ENCODE measurements at regions not wholly inside any gene's neighbourhood (a gene's known extent, or its start where the extent isn't known, plus 50 kb on each side); places are given as distances from the start of the nearest gene placed in this dataset.

GRCh38 chr12:24198070-24198469 is 248.6 kb upstream of the SOX5 start:
- DNase-seq: no peak
- Histone ChIP-seq H2BK12ac (ENCODE audit: low read length) (no peak overlapping the region), H3K27me3 (ENCODE audit: insufficient read depth, low read length) (no peaks in the 10 kb centered on the region), H3K4me1 (ENCODE audit: control insufficient read depth in 1 of 2, insufficient read depth in 2 of 2, low read length in 2 of 2) (no peaks in the 10 kb centered on the region), H3K4me3 (ENCODE audit: low read depth, low read length) (no peak overlapping the region), H3K18ac (ENCODE audit: low read length) (no peak overlapping the region), H3K79me1 (ENCODE audit: low read length) (no peaks in the 10 kb centered on the region), H3K14ac (ENCODE audit: low read length) (no peak overlapping the region), H2BK5ac (ENCODE audit: low read depth, low read length, poor library complexity) (no peak overlapping the region), H2AK5ac (ENCODE audit: low read length) (no peak overlapping the region), H4K8ac (ENCODE audit: low read depth, low read length) (no peak overlapping the region), H4K12ac (ENCODE audit: low read depth, low read length) (no peak overlapping the region), H3K9ac (ENCODE audit: low read length) (no peak overlapping the region), H4K91ac (ENCODE audit: low read depth, low read length) (no peak overlapping the region), H2BK120ac (ENCODE audit: insufficient read depth, low read length, poor library complexity) (no peak overlapping the region), H3K9me3 (ENCODE audit: insufficient read depth, low read depth, low read length) (no peaks in the 10 kb centered on the region), H3K36me3 (ENCODE audit: control insufficient read depth in 1 of 2, insufficient read depth in 2 of 2, low read length in 2 of 2) (no peaks in the 10 kb centered on the region), H3K27ac (ENCODE audit: low read depth, low read length) (no peak overlapping the region), H3K23ac (ENCODE audit: low read length) (no peak overlapping the region), H3K4me2 (ENCODE audit: low read length) (no peak overlapping the region), H2AFZ (ENCODE audit: insufficient read depth, low read length, poor library complexity) (no peak overlapping the region), H3K79me2 (ENCODE audit: control insufficient read depth, insufficient read depth, low read length, poor library complexity) (no peaks in the 10 kb centered on the region), H3K4ac (ENCODE audit: low read depth, low read length) (no peak overlapping the region)
- no CpG with 5 or more reads among the region's 3 CpGs for WGBS (ENCODE audit: extremely low coverage, insufficient coverage, insufficient read length)

- Histone ChIP-seq H4K12ac (ENCODE audit: low read depth, low read length) (no peak overlapping the region), H3K4me2 (ENCODE audit: low read length) (no peak overlapping the region), H3K9ac (ENCODE audit: low read length) (no peak overlapping the region), H3K4me1 (ENCODE audit: control insufficient read depth in 1 of 2, insufficient read depth in 2 of 2, low read length in 2 of 2) (no peaks in the 10 kb centered on the region), H3K79me2 (ENCODE audit: control insufficient read depth, insufficient read depth, low read length, poor library complexity) (no peaks in the 10 kb centered on the region), H2AK5ac (ENCODE audit: low read length) (no peak overlapping the region), H3K79me1 (ENCODE audit: low read length) (no peaks in the 10 kb centered on the region), H4K91ac (ENCODE audit: low read depth, low read length) (no peak overlapping the region), H2BK5ac (ENCODE audit: low read depth, low read length, poor library complexity) (no peak overlapping the region), H2BK12ac (ENCODE audit: low read length) (no peak overlapping the region), H3K23ac (ENCODE audit: low read length) (no peak overlapping the region), H2AFZ (ENCODE audit: insufficient read depth, low read length, poor library complexity) (no peak overlapping the region), H2BK120ac (ENCODE audit: insufficient read depth, low read length, poor library complexity) (no peak overlapping the region), H3K27me3 (ENCODE audit: insufficient read depth, low read length) (no peaks in the 10 kb centered on the region), H3K27ac (ENCODE audit: low read depth, low read length) (no peak overlapping the region), H3K18ac (ENCODE audit: low read length) (no peak overlapping the region), H4K8ac (ENCODE audit: low read depth, low read length) (no peak overlapping the region), H3K9me3 (ENCODE audit: insufficient read depth, low read depth, low read length) (no peaks in the 10 kb centered on the region), H3K14ac (ENCODE audit: low read length) (no peak overlapping the region), H3K4me3 (ENCODE audit: low read depth, low read length) (no peak overlapping the region), H3K4ac (ENCODE audit: low read depth, low read length) (no peak overlapping the region), H3K36me3 (ENCODE audit: control insufficient read depth in 1 of 2, insufficient read depth in 2 of 2, low read length in 2 of 2) (no peaks in the 10 kb centered on the region)
- WGBS (ENCODE audit: extremely low coverage, insufficient coverage, insufficient read length): no CpG with 5 or more reads among the region's 5 CpGs
- no peak for DNase-seq
Measured at GRCh38 chr12:24197532-24197931, 248.1 kb upstream of the SOX5 start.

GRCh38 chr12:24195063-24195462 is 245.6 kb upstream of the SOX5 start:
- H3K79me2 ChIP-seq (ENCODE audit: control insufficient read depth, insufficient read depth, low read length, poor library complexity): no peaks in the 10 kb centered on the region
- H2AFZ ChIP-seq (ENCODE audit: insufficient read depth, low read length, poor library complexity): no peak overlapping the region
- H3K36me3 ChIP-seq (ENCODE audit: control insufficient read depth in 1 of 2, insufficient read depth in 2 of 2, low read length in 2 of 2): no peaks in the 10 kb centered on the region
- H3K27me3 ChIP-seq (ENCODE audit: insufficient read depth, low read length): no peaks in the 10 kb centered on the region
- DNase-seq: no peak
- no peak overlapping the region for H3K4ac ChIP-seq (ENCODE audit: low read depth, low read length)
- no peaks in the 10 kb centered on the region for H3K9me3 ChIP-seq (ENCODE audit: insufficient read depth, low read depth, low read length)
- H3K18ac ChIP-seq (ENCODE audit: low read length): no peak overlapping the region
- H2BK5ac ChIP-seq (ENCODE audit: low read depth, low read length, poor library complexity): no peak overlapping the region
- H3K23ac ChIP-seq (ENCODE audit: low read length): no peak overlapping the region
- no CpG with 5 or more reads among the region's 4 CpGs for WGBS (ENCODE audit: extremely low coverage, insufficient coverage, insufficient read length)
- H3K4me2 ChIP-seq (ENCODE audit: low read length): no peak overlapping the region
- H2BK120ac ChIP-seq (ENCODE audit: insufficient read depth, low read length, poor library complexity): no peak overlapping the region
- no peak overlapping the region for H3K27ac ChIP-seq (ENCODE audit: low read depth, low read length)
- H3K79me1 ChIP-seq (ENCODE audit: low read length): no peaks in the 10 kb centered on the region
- no peak overlapping the region for H2AK5ac ChIP-seq (ENCODE audit: low read length)
- no peak overlapping the region for H3K4me3 ChIP-seq (ENCODE audit: low read depth, low read length)
- no peak overlapping the region for H4K91ac ChIP-seq (ENCODE audit: low read depth, low read length)
- H4K8ac ChIP-seq (ENCODE audit: low read depth, low read length): no peak overlapping the region
- H2BK12ac ChIP-seq (ENCODE audit: low read length): no peak overlapping the region
- no peak overlapping the region for H4K12ac ChIP-seq (ENCODE audit: low read depth, low read length)
- no peak overlapping the region for H3K14ac ChIP-seq (ENCODE audit: low read length)
- H3K9ac ChIP-seq (ENCODE audit: low read length): no peak overlapping the region
- H3K4me1 ChIP-seq (ENCODE audit: control insufficient read depth in 1 of 2, insufficient read depth in 2 of 2, low read length in 2 of 2): no peaks in the 10 kb centered on the region

- Histone ChIP-seq H3K79me1 (ENCODE audit: low read length) (no peaks in the 10 kb centered on the region), H2BK5ac (ENCODE audit: low read depth, low read length, poor library complexity) (no peak overlapping the region), H3K9me3 (ENCODE audit: insufficient read depth, low read depth, low read length) (no peaks in the 10 kb centered on the region), H3K4me1 (ENCODE audit: control insufficient read depth in 1 of 2, insufficient read depth in 2 of 2, low read length in 2 of 2) (no peaks in the 10 kb centered on the region), H2AFZ (ENCODE audit: insufficient read depth, low read length, poor library complexity) (no peak overlapping the region), H3K79me2 (ENCODE audit: control insufficient read depth, insufficient read depth, low read length, poor library complexity) (no peaks in the 10 kb centered on the region), H4K8ac (ENCODE audit: low read depth, low read length) (no peak overlapping the region), H2BK12ac (ENCODE audit: low read length) (no peak overlapping the region), H4K91ac (ENCODE audit: low read depth, low read length) (no peak overlapping the region), H3K23ac (ENCODE audit: low read length) (no peak overlapping the region), H3K4ac (ENCODE audit: low read depth, low read length) (no peak overlapping the region), H3K9ac (ENCODE audit: low read length) (no peak overlapping the region), H2BK120ac (ENCODE audit: insufficient read depth, low read length, poor library complexity) (peak overlapping the region; percentile 1), H3K18ac (ENCODE audit: low read length) (no peak overlapping the region), H3K36me3 (ENCODE audit: control insufficient read depth in 1 of 2, insufficient read depth in 2 of 2, low read length in 2 of 2) (no peaks in the 10 kb centered on the region), H3K4me3 (ENCODE audit: low read depth, low read length) (no peak overlapping the region), H3K4me2 (ENCODE audit: low read length) (no peak overlapping the region), H3K27me3 (ENCODE audit: insufficient read depth, low read length) (no peaks in the 10 kb centered on the region), H3K27ac (ENCODE audit: low read depth, low read length) (no peak overlapping the region), H3K14ac (ENCODE audit: low read length) (no peak overlapping the region), H4K12ac (ENCODE audit: low read depth, low read length) (no peak overlapping the region), H2AK5ac (ENCODE audit: low read length) (no peak overlapping the region)
- DNase-seq: no peak
- WGBS (ENCODE audit: extremely low coverage, insufficient coverage, insufficient read length): no CpG with 5 or more reads among the region's 5 CpGs
Measured at GRCh38 chr12:24191117-24191516, 241.6 kb upstream of the SOX5 start.

All from trophoblast cell (in vitro differentiated cells and primary cell).